B cell (primary cell): ENCODE measurements at regions not wholly inside any gene's neighbourhood (a gene's known extent, or its start where the extent isn't known, plus 50 kb on each side); places are given as distances from the start of the nearest gene placed in this dataset.

Source experiments
- ATAC-seq: fragments of 200-7000 bp; cut with Tn5 transposase; one replicate; pipeline ENCODE4 v1.10.0; 2021; ENCODE audit warnings: low read depth, mild to moderate bottlenecking, moderate number of reproducible peaks, moderate library complexity
- CTCF ChIA-PET: fragments of 350-600 bp; sonication (Branson Sonifier 250); formaldehyde crosslinking; loops from one replicate; lab custom pipeline; 2021; ENCODE audit warnings: antibody characterized with exemption, inconsistent platforms; lab: Charles Lee
- POLR2A ChIA-PET: fragments of 350-600 bp; sonication (Branson Sonifier 250); formaldehyde crosslinking; loops from one replicate; lab custom pipeline; 2021; ENCODE audit warnings: antibody characterized with exemption; lab: Charles Lee
- DNase-seq: peaks from one replicate; pipeline ENCODE4 v3.0.0; 2013
- H2AFZ ChIP-seq: 2 replicates; pipeline ENCODE4 v1.6.1; 2012; ENCODE audit warnings: mild to moderate bottlenecking, low read depth, low read length; ENCODE audit not compliant: insufficient read depth, poor library complexity, severe bottlenecking
- H3K27ac ChIP-seq, 2 donors: 1 replicate in 1 of 2; 2 replicates in 1 of 2; pipeline ENCODE4 v1.5.1; 2012 to 2013; ENCODE audit warnings: low read length in 2 of 2, mild to moderate bottlenecking in 2 of 2, moderate library complexity in 1 of 2
- H3K27me3 ChIP-seq, 4 experiments: fragments of 200-600 bp in 1 of 4; sonication (generic) in 1 of 4; replicated peaks in 1 of 4; 1 replicate in 2 of 4; 2 replicates in 2 of 4; pipeline versions ENCODE4 v1.6.1 to v1.7.0; 2013 to 2016; ENCODE audit warnings: low read length in 3 of 4, mild to moderate bottlenecking in 2 of 4, mixed read lengths in 1 of 4, moderate library complexity in 1 of 4; ENCODE audit not compliant: insufficient read depth in 4 of 4, control insufficient read depth in 3 of 4; ENCODE audit errors: control extremely low read depth in 1 of 4
- H3K36me3 ChIP-seq, 2 experiments: replicated peaks in 1 of 2; 1 replicate in 1 of 2; 2 replicates in 1 of 2; pipeline versions ENCODE4 v1.6.1 to v1.7.1; 2013; ENCODE audit warnings: low read length in 1 of 2; ENCODE audit not compliant: insufficient read depth in 2 of 2, control insufficient read depth in 1 of 2; ENCODE audit errors: control extremely low read depth in 1 of 2, extremely low read depth in 1 of 2
- H3K4me1 ChIP-seq, 2 donors: fragments of 200-600 bp in 1 of 2; sonication (generic) in 1 of 2; 1 replicate in 1 of 2; 2 replicates in 1 of 2; pipeline versions ENCODE4 v1.5.1 to v1.6.1; 2013 to 2017; ENCODE audit warnings: low read length in 2 of 2; ENCODE audit not compliant: control insufficient read depth in 2 of 2, insufficient read depth in 2 of 2
- H3K4me2 ChIP-seq: replicated peaks from 2 replicates; pipeline ENCODE3; 2012; ENCODE audit warnings: mild to moderate bottlenecking, low read depth, low read length; ENCODE audit not compliant: poor library complexity, severe bottlenecking
- H3K4me3 ChIP-seq, 5 experiments: fragments of 200-600 bp in 1 of 5; sonication (generic) in 1 of 5; 1 replicate in 3 of 5; 2 replicates in 2 of 5; pipeline versions ENCODE4 v1.5.1 to v1.7.0; 2011 to 2016; ENCODE audit warnings: low read length in 4 of 5, mild to moderate bottlenecking in 4 of 5, low read depth in 2 of 5, control low read depth in 1 of 5, moderate library complexity in 1 of 5; ENCODE audit not compliant: insufficient read depth in 1 of 5; ENCODE audit errors: control extremely low read depth in 1 of 5, extremely low read depth in 1 of 5
- H3K79me2 ChIP-seq: fragments of 200-600 bp; sonication (generic); one replicate; pipeline ENCODE4 v1.6.0; 2016; ENCODE audit warnings: low read length; ENCODE audit not compliant: control insufficient read depth, insufficient read depth
- H3K9ac ChIP-seq: fragments of 200-600 bp; sonication (generic); 2 replicates; pipeline ENCODE4 v1.6.1; 2017; ENCODE audit warnings: mild to moderate bottlenecking, low read length, moderate library complexity
- H3K9me3 ChIP-seq, 3 donors: one replicate each; pipeline versions ENCODE4 v1.6.1 to v1.7.1; 2013; ENCODE audit warnings: low read length in 2 of 3; ENCODE audit not compliant: control insufficient read depth in 2 of 3, insufficient read depth in 1 of 3; ENCODE audit errors: control extremely low read depth in 1 of 3
- H4K20me1 ChIP-seq: 2 replicates; pipeline ENCODE4 v1.6.0; 2012; ENCODE audit warnings: mild to moderate bottlenecking, low read length; ENCODE audit not compliant: insufficient read depth, control insufficient read depth, poor library complexity, severe bottlenecking
- H3K27ac Mint-ChIP-seq: one replicate; pipeline ENCODE4 v1.8.0; 2021; ENCODE audit warnings: mixed read lengths
- H3K27me3 Mint-ChIP-seq: one replicate; pipeline ENCODE4 v1.8.0; 2021; ENCODE audit warnings: mixed read lengths
- H3K4me1 Mint-ChIP-seq: one replicate; pipeline ENCODE4 v1.8.0; 2021; ENCODE audit warnings: mixed read lengths
- H3K4me3 Mint-ChIP-seq: one replicate; pipeline ENCODE4 v1.8.0; 2021; ENCODE audit warnings: mixed read lengths
- H3K9me3 Mint-ChIP-seq: one replicate; pipeline ENCODE4 v1.8.0; 2022; ENCODE audit warnings: mixed read lengths; ENCODE audit not compliant: insufficient read depth
- EZH2 ChIP-seq: IDR thresholded peaks from 2 replicates; pipeline ENCODE4 v1.6.1; 2012; ENCODE audit warnings: borderline replicate concordance, low read depth, mild to moderate bottlenecking, moderate library complexity, low read length; ENCODE audit not compliant: insufficient read depth, poor library complexity, severe bottlenecking
- WGBS: methylation state at CpG from one replicate; pipeline ENCODE4 v1.1.5; 2013; ENCODE audit warnings: missing lambda C conversion rate; ENCODE audit not compliant: insufficient coverage; 5-methylcytosine and 5-hydroxymethylcytosine counted together
- intact Hi-C: fragments of 100-400 bp; cut with micrococcal nuclease; formaldehyde crosslinking; loops from one replicate; pipeline ENCODE4 v1.10.0; 2022
- TF ChIP-seq, protein P1 (sequence below): fragments of 200-600 bp; IDR thresholded peaks from one replicate; pipeline ENCODE4 v1.8.0; 2022; ENCODE audit warnings: antibody characterized with exemption, mild to moderate bottlenecking

DNA sequence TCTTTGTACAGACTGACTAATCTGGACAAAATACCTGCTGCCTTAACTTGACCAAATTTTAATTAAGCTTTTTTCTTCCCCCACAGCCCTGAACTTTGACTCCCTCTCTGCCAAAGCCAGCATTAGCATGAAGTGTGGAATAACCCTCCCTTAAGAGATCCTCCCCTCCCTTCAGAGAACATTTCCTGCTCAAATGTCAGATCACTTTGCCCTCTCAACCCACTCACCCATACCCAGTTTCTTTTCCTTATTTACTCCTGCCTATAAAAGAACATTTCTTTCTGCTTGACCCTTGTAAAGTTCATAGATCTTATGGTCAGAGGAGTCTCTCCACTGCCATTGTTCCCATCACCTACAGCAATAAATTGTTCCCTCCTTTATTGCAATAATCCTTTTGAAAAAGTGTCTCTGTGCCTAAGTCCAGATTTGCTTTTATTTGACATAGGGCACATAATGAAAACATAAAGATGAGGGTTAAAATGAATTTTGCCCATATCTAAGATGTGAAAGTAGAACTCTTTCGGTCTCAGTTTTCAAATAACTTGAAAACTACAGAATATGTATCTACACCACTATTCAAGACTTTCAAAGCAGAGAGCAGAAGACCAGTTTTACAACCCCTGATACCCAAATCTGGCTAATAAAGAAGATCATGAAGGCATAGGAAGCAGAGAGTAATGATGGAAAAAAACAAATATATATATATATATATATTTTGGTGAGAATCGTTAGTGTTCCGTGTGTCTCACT is 289.7 kb upstream of the ANXA10 start:
- no peaks in the 10 kb centered on the region for H3K4me1 Mint-ChIP-seq
- H3K9me3 Mint-ChIP-seq = no peaks in the 10 kb centered on the region
- H4K20me1 ChIP-seq = no peaks in the 10 kb centered on the region
- no peak overlapping the region for H3K27ac Mint-ChIP-seq
- no CpG with 5 or more reads among the region's 3 CpGs for WGBS
- ChIA-PET CTCF (no interaction called here), POLR2A (no interaction called here)
- no peaks in the 10 kb centered on the region for H3K79me2 ChIP-seq
- H3K27ac ChIP-seq = no peak overlapping the region
- H3K9ac ChIP-seq = no peak overlapping the region
- H3K4me3 ChIP-seq = no peak overlapping the region
- H3K4me1 ChIP-seq = no peaks in the 10 kb centered on the region
- no peaks in the 10 kb centered on the region for H3K36me3 ChIP-seq
- no peaks in the 10 kb centered on the region for H3K27me3 Mint-ChIP-seq
- H3K9me3 ChIP-seq = no peaks in the 10 kb centered on the region
- TF ChIP-seq EZH2 = no peak
- TF ChIP-seq, protein P1, sequence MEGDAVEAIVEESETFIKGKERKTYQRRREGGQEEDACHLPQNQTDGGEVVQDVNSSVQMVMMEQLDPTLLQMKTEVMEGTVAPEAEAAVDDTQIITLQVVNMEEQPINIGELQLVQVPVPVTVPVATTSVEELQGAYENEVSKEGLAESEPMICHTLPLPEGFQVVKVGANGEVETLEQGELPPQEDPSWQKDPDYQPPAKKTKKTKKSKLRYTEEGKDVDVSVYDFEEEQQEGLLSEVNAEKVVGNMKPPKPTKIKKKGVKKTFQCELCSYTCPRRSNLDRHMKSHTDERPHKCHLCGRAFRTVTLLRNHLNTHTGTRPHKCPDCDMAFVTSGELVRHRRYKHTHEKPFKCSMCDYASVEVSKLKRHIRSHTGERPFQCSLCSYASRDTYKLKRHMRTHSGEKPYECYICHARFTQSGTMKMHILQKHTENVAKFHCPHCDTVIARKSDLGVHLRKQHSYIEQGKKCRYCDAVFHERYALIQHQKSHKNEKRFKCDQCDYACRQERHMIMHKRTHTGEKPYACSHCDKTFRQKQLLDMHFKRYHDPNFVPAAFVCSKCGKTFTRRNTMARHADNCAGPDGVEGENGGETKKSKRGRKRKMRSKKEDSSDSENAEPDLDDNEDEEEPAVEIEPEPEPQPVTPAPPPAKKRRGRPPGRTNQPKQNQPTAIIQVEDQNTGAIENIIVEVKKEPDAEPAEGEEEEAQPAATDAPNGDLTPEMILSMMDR = no peak
- no peaks in the 10 kb centered on the region for H3K27me3 ChIP-seq
- no peak overlapping the region for H3K4me3 Mint-ChIP-seq
- ATAC-seq (no peak), DNase-seq (no peak)
- intact Hi-C loops = no loop called here
- H2AFZ ChIP-seq = no peak overlapping the region
- no peak overlapping the region for H3K4me2 ChIP-seq

DNA sequence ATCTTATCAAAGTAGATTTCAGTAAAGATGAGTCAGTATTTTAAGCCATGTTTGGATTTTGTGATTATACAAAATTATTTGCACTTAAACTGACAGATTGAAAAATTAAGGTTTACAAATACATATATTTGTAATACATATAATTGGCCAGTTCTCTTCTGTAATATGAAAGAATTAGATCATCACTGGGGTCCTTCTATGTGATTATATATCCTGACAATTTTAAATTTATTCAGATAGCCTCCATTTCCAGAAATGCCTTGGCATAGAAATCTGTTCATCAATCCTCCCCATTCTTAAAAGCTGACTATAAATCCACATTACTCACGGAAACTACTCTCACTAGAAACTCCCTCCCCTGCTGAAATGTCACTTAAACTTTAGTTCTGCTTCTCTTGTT is 280.4 kb upstream of the ANXA10 start:
- DNase-seq = no peak
- WGBS = no CpG with 5 or more reads among the region's 1 CpG
- POLR2A ChIA-PET = no interaction called here

More for the DNA sequence above, 280.4 kb upstream of the ANXA10 start:
- H3K9me3 Mint-ChIP-seq = no peaks in the 10 kb centered on the region
- peaks cover 0 to 2% (median 0%) of the 10 kb centered on the region in 3 donors for H3K9me3 ChIP-seq
- no peak overlapping the region for H3K9ac ChIP-seq
- CTCF ChIA-PET = no interaction called here
- H3K36me3 ChIP-seq = no peaks in the 10 kb centered on the region
- H3K4me3 Mint-ChIP-seq = no peak overlapping the region
- no peak for ATAC-seq
- H3K27me3 Mint-ChIP-seq = no peaks in the 10 kb centered on the region
- H3K27ac Mint-ChIP-seq = no peak overlapping the region
- no peak for TF ChIP-seq EZH2
- TF ChIP-seq, protein P1 = no peak
- H3K27ac ChIP-seq = no peak overlapping the region
- H3K4me1 ChIP-seq = no peaks in the 10 kb centered on the region
- no peak overlapping the region for H3K4me3 ChIP-seq
- H3K4me1 Mint-ChIP-seq = no peaks in the 10 kb centered on the region
- intact Hi-C loops = no loop called here
- no peaks in the 10 kb centered on the region for H3K27me3 ChIP-seq
- no peak overlapping the region for H3K4me2 ChIP-seq
- no peaks in the 10 kb centered on the region for H4K20me1 ChIP-seq
- H3K79me2 ChIP-seq = no peaks in the 10 kb centered on the region
- H2AFZ ChIP-seq = no peak overlapping the region
